SK-N-MC (cell line): ENCODE measurements at regions not wholly inside any gene's neighbourhood (a gene's known extent, or its start where the extent isn't known, plus 50 kb on each side); places are given as distances from the start of the nearest gene placed in this dataset.

ENCODE experiments used
- EZH2 ChIP-seq: fragments of 200-600 bp; sonication (generic); IDR thresholded peaks from one replicate; pipeline ENCODE4 v1.6.1; 2017; ENCODE audit warnings: antibody characterized with exemption
- FOXP2 ChIP-seq: optimal IDR thresholded peaks from 2 replicates; pipeline ENCODE3; 2011; ENCODE audit warnings: mild to moderate bottlenecking, moderate library complexity; ENCODE audit not compliant: insufficient read depth; ENCODE audit errors: extremely low read length, control extremely low read depth

DNA sequence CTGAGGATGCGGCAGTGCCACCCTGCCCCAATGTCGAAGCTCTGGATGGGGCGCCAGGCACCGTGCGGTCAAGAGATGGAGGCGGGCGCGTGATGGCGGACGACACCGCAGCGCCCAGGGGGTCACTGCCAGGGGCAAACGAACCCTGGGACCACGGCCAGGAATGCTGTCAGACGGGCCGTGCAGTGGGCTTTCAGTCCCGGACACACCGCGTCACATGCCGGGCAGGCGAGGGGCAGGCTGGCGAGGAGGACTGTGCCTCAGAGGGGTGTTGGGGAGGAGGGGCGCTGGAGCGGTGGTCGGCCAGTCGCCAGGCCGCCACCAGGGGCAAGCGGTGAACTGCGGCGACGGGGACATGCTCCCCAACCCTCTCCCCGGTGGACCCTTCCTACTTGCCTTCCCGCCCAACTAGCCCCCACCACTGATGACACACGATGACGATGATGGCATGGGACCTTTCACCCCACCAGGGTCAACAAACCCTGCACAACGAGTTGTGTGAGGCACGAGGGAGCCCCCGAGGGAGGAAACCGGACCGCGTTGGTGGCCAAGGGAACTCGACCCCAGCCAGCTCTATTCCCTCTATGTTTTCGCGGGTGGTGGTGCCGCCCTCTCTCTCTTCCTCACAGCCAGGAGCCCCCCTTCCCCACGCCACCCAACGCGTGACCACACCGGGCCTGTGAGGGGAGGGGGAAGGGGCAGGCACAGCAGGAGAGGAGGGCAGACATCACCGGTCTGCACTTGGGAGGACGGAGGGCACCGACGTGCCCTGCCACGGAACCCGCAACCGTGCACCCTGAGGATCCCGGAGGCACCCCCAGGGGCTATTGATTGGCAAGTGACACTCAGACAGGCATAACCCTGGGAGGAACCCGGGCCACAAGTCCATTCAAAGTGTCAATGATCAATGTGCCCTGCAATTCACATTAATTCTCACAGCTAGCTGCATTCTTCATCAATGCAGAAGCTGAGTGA is 1960.9 kb upstream of the DEFB115 start:
- TF ChIP-seq EZH2 (no peak), FOXP2 (no peak)
